T-cell (primary cell): ENCODE measurements at regions not wholly inside any gene's neighbourhood (a gene's known extent, or its start where the extent isn't known, plus 50 kb on each side); places are given as distances from the start of the nearest gene placed in this dataset.

Source experiments
- ATAC-seq, 4 experiments: fragments of 200-7000 bp in 3 of 4; fragments of 150-1000 bp in 1 of 4; cut with Tn5 transposase; replicated peaks in 1 of 4; 1 replicate in 3 of 4; 2 replicates in 1 of 4; pipeline ENCODE4 v1.10.0; 2021; ENCODE audit warnings: moderate library complexity in 3 of 4, mild to moderate bottlenecking in 2 of 4, moderate number of reproducible peaks in 1 of 4
- CTCF ChIA-PET, 2 donors: fragments of 300-600 bp; sonication (Branson Sonifier 250); formaldehyde crosslinking; loops; one replicate each; lab custom pipeline; 2022; ENCODE audit warnings: antibody characterized with exemption in 2 of 2; lab: Charles Lee
- POLR2A ChIA-PET, 2 donors: fragments of 300-600 bp; sonication (Branson Sonifier 250); formaldehyde crosslinking; loops; one replicate each; lab custom pipeline; 2022; ENCODE audit warnings: antibody characterized with exemption in 2 of 2; lab: Charles Lee
- DNase-seq, 35 experiments: peaks; one replicate each; pipeline versions ENCODE4 v3.0.0 to v3.0.0-alpha.2; 2013 to 2023
- H3K27ac ChIP-seq: one replicate; pipeline ENCODE4 v1.5.1; 2013; ENCODE audit warnings: low read length
- H3K27me3 ChIP-seq, 2 experiments: replicated peaks in 1 of 2; 1 replicate in 1 of 2; 2 replicates in 1 of 2; pipeline versions ENCODE4 v1.6.1 to v1.7.0; 2013; ENCODE audit warnings: low read length in 1 of 2, mixed read lengths in 1 of 2; ENCODE audit not compliant: control insufficient read depth in 2 of 2, insufficient read depth in 2 of 2; ENCODE audit errors: extremely low read depth in 1 of 2
- H3K36me3 ChIP-seq, 2 donors: 1 replicate in 1 of 2; 2 replicates in 1 of 2; pipeline versions ENCODE4 v1.6.1 to v1.7.0; 2013; ENCODE audit warnings: low read length in 1 of 2; ENCODE audit not compliant: control insufficient read depth in 2 of 2, insufficient read depth in 1 of 2; ENCODE audit errors: extremely low read depth in 1 of 2
- H3K4me1 ChIP-seq, 2 experiments: 1 replicate in 1 of 2; 2 replicates in 1 of 2; pipeline versions ENCODE4 v1.6.1 to v1.7.0; 2013; ENCODE audit warnings: low read length in 2 of 2, mixed read lengths in 1 of 2; ENCODE audit not compliant: insufficient read depth in 2 of 2, control insufficient read depth in 1 of 2; ENCODE audit errors: extremely low read depth in 1 of 2
- H3K4me3 ChIP-seq, 2 donors: 1 replicate in 1 of 2; 2 replicates in 1 of 2; pipeline versions ENCODE4 v1.5.1 to v1.7.0; 2013; ENCODE audit warnings: mild to moderate bottlenecking in 2 of 2, low read length in 1 of 2, moderate library complexity in 1 of 2; ENCODE audit not compliant: control insufficient read depth in 1 of 2; ENCODE audit errors: extremely low read depth in 1 of 2
- H3K9me3 ChIP-seq: 2 replicates; pipeline ENCODE4 v1.7.0; 2013
- H3K27ac Mint-ChIP-seq, 2 donors: one replicate each; pipeline ENCODE4 v1.8.0; 2020 to 2021; ENCODE audit warnings: mild to moderate bottlenecking in 2 of 2, mixed read lengths in 2 of 2
- H3K27me3 Mint-ChIP-seq, 2 donors: one replicate each; pipeline ENCODE4 v1.8.0; 2021 to 2022; ENCODE audit warnings: mixed read lengths in 2 of 2
- H3K36me3 Mint-ChIP-seq: one replicate; pipeline ENCODE4 v1.8.0; 2021; ENCODE audit warnings: mixed read lengths
- H3K4me1 Mint-ChIP-seq, 3 donors: one replicate each; pipeline ENCODE4 v1.8.0; 2020 to 2022; ENCODE audit warnings: mixed read lengths in 3 of 3, mild to moderate bottlenecking in 1 of 3
- H3K4me3 Mint-ChIP-seq, 3 donors: one replicate each; pipeline ENCODE4 v1.8.0; 2020 to 2022; ENCODE audit warnings: mild to moderate bottlenecking in 3 of 3, mixed read lengths in 3 of 3, moderate library complexity in 3 of 3
- H3K9me3 Mint-ChIP-seq, 3 donors: one replicate each; pipeline ENCODE4 v1.8.0; 2020 to 2022; ENCODE audit warnings: mixed read lengths in 3 of 3
- WGBS: methylation state at CpG from one replicate; pipeline ENCODE4 v1.1.5; 2013; ENCODE audit warnings: missing lambda C conversion rate; ENCODE audit not compliant: insufficient coverage; 5-methylcytosine and 5-hydroxymethylcytosine counted together

DNA sequence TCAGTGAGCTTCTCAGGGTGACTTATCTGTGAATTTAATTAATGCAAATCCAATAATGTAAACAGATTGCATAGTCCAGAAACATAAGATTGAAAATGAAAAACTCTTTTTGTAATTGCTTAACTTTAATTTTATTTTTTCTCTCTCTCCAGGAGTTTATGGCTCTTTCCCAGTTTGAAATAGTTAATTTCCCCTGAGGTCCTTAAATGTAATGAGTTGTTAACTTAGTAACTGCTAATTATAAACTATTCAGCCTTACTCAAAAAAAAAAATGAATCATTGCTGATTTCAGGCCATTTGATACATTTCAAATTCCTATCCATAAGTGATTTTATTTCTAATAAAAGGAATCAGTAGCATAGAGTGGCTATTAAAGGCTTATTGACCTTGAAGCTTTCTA lies 84.1 kb upstream of the TRPC4 start:
- DNase-seq (no peak), ATAC-seq (no peak)
- Histone ChIP-seq H3K9me3 (no peaks in the 10 kb centered on the region), H3K27ac (no peak overlapping the region), H3K4me3 (no peak overlapping the region), H3K27me3 (no peaks in the 10 kb centered on the region), H3K4me1 (no peaks in the 10 kb centered on the region), H3K36me3 (no peaks in the 10 kb centered on the region)
- peaks cover 0 to 4% (median 2%) of the 10 kb centered on the region in 3 donors for H3K9me3 Mint-ChIP-seq
- no peaks in the 10 kb centered on the region for H3K4me1 Mint-ChIP-seq
- H3K27me3 Mint-ChIP-seq: no peaks in the 10 kb centered on the region
- POLR2A ChIA-PET: no interaction called here
- H3K36me3 Mint-ChIP-seq: no peaks in the 10 kb centered on the region
- CTCF ChIA-PET: no interaction called here
- no peak overlapping the region for H3K27ac Mint-ChIP-seq
- no peak overlapping the region for H3K4me3 Mint-ChIP-seq

DNA sequence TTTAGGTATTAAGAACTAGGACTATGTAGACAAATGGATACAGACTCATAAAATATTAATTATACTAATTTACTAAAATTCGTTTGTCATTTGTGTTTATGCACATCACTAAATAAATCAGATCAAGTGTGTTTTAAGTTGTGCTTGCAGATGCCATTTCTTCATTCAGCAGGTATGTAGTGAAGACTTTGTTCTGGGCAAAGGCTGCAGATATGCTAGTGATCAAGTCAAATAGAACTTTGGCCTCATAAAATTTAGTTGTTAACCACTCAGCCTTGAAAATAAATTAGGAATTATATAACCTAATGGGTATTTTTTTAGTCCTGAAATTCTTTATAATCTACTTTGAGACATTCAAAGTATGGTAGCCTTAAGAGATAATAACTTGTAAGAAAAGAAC lies 80.4 kb upstream of the TRPC4 start:
- no peaks in the 10 kb centered on the region for H3K27me3 ChIP-seq
- H3K4me3 ChIP-seq: no peak overlapping the region
- DNase-seq (no peak), ATAC-seq (no peak)
- Mint-ChIP-seq H3K4me3 (no peak overlapping the region), H3K36me3 (no peaks in the 10 kb centered on the region), H3K27ac (no peak overlapping the region), H3K4me1 (no peaks in the 10 kb centered on the region), H3K9me3 (peaks cover 6 to 8% (median 7%) of the 10 kb centered on the region in 3 donors), H3K27me3 (no peaks in the 10 kb centered on the region)
- ChIA-PET CTCF (no interaction called here), POLR2A (no interaction called here)
- no peaks in the 10 kb centered on the region for H3K36me3 ChIP-seq
- H3K4me1 ChIP-seq: no peaks in the 10 kb centered on the region
- no peak overlapping the region for H3K27ac ChIP-seq
- WGBS: no CpG with 5 or more reads among the region's 1 CpG
- H3K9me3 ChIP-seq: no peaks in the 10 kb centered on the region

DNA sequence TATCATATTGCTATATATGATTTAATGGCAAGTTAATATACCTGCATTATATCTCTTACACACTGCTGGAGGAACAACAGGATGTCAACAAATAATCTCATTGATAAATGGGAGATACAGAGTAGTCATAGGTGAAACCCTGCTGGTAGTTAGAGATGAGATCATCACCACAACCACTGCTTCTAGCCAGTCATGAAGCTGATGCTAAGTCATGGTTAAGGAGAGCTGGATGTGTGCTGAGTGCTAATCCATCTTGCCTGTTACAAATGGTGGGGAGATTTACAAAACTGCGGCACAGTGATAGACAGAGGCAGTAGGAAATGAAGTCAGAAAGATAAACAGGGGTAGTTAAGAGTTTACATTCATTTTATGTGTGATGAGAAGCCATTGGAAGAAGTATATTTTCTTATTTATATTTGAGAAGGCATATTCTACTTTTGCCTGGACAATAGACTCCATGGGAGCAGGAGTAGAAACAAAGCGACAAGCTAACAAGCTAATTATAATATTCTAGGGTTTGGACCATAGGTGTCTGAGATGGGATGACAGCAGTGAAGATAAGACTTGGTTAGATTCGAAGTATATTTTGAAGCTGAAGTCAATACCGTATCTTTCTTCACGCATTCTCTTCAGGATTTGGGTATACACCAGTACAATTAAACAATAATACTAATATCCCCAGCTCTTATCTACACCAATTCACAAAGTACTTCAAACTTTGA lies 78.0 kb upstream of the TRPC4 start:
- Histone ChIP-seq H3K27me3 (no peaks in the 10 kb centered on the region), H3K36me3 (no peaks in the 10 kb centered on the region), H3K27ac (no peak overlapping the region), H3K9me3 (no peaks in the 10 kb centered on the region), H3K4me3 (no peak overlapping the region), H3K4me1 (no peaks in the 10 kb centered on the region)
- Mint-ChIP-seq H3K27ac (no peak overlapping the region), H3K27me3 (no peaks in the 10 kb centered on the region), H3K4me3 (no peak overlapping the region), H3K9me3 (peaks cover 7 to 12% (median 9%) of the 10 kb centered on the region in 3 donors), H3K4me1 (no peaks in the 10 kb centered on the region), H3K36me3 (no peaks in the 10 kb centered on the region)
- CTCF ChIA-PET: no interaction called here
- 79% methylated on average over 2 of the region's 5 CpGs for WGBS
- POLR2A ChIA-PET: no interaction called here
- DNase-seq: no peak
- no peak for ATAC-seq

DNA sequence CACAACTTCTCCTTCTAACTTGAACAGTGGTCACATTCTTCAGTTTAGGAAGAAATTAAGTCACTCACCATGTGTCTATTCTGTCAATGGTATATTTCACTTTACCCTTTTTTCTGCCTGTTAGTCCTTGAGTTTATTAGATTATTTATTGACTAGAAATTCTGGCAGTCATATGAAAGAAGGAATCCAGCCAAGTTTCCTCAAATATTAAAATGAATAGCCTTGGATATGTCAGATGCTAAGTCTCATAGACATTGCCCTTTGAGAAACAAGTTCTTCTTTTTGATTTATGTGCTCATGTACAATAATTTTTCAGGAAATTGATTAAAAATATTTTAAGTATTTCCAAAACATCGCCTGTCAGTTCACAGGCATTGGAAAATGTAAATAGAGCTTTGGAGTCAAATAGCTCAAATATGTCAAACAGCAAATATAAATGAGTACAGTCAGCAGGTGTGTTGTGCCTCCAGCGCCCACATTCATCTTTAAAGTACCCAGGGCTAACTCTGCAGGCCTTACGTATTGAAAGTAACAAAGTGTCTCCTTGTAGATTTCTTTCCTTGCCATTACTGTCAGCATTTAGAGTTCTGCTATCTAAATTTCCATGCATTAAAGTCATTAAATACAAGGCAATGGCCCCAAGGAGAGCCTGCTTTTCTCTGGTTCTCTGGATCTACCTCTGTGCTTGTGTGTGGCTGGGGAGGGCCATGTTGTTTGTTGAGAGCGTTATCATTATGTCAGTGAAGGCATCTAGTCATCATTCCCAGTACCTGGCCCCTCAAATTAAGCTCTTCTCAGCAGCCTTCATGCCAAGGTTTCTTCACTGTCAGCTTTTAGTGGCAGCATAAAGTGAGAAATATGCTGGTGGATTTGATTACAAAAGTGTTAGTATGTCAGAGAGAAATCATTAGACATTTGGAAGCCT lies 76.3 kb upstream of the TRPC4 start:
- Histone ChIP-seq H3K4me3 (no peak overlapping the region), H3K27ac (no peak overlapping the region), H3K27me3 (no peaks in the 10 kb centered on the region), H3K9me3 (no peaks in the 10 kb centered on the region), H3K36me3 (no peaks in the 10 kb centered on the region), H3K4me1 (no peaks in the 10 kb centered on the region)
- Mint-ChIP-seq H3K27me3 (no peaks in the 10 kb centered on the region), H3K4me3 (no peak overlapping the region), H3K36me3 (no peaks in the 10 kb centered on the region), H3K9me3 (peaks cover 7 to 16% (median 9%) of the 10 kb centered on the region in 3 donors), H3K4me1 (no peaks in the 10 kb centered on the region), H3K27ac (no peak overlapping the region)
- no CpG with 5 or more reads among the region's 4 CpGs for WGBS
- ChIA-PET CTCF (no interaction called here), POLR2A (no interaction called here)
- DNase-seq (no peak), ATAC-seq (no peak)

DNA sequence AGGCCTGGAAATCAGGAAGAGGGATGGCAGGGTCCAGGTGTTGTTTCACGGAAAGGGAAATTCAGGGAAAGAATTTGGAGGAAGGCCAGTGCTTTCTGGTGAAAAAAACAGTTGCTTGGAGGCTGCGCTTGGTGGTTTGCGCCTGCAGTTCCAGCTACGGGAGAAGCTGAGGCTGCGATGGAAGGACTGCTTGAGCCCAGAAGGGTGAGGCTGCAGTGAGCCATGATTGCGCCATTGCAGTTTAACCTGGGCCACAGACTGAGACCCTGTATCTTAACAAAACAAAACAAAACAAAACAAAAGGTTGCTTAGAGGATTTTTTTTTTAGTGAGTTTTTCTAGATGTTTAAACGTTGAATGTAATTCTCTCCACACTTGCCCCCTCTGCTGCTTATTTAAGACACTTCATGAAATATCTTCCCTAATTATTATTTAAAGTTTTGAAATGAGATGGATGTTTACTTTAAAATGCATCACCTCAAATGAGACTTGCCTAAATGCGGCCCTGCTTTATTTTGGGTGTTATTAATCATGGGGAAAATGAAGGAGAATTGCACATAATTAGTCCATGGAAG lies 75.4 kb upstream of the TRPC4 start:
- Mint-ChIP-seq H3K9me3 (peaks cover 7 to 16% (median 9%) of the 10 kb centered on the region in 3 donors), H3K4me1 (no peaks in the 10 kb centered on the region), H3K4me3 (no peak overlapping the region), H3K36me3 (no peaks in the 10 kb centered on the region), H3K27ac (no peak overlapping the region), H3K27me3 (no peaks in the 10 kb centered on the region)
- POLR2A ChIA-PET: no interaction called here
- DNase-seq (no peak), ATAC-seq (no peak)
- H3K4me3 ChIP-seq: no peak overlapping the region
- no peaks in the 10 kb centered on the region for H3K9me3 ChIP-seq
- no peaks in the 10 kb centered on the region for H3K27me3 ChIP-seq
- no peak overlapping the region for H3K27ac ChIP-seq
- H3K36me3 ChIP-seq: no peaks in the 10 kb centered on the region
- H3K4me1 ChIP-seq: no peaks in the 10 kb centered on the region
- CTCF ChIA-PET: no interaction called here
- WGBS: 89% methylated on average over 5 of the region's 8 CpGs

DNA sequence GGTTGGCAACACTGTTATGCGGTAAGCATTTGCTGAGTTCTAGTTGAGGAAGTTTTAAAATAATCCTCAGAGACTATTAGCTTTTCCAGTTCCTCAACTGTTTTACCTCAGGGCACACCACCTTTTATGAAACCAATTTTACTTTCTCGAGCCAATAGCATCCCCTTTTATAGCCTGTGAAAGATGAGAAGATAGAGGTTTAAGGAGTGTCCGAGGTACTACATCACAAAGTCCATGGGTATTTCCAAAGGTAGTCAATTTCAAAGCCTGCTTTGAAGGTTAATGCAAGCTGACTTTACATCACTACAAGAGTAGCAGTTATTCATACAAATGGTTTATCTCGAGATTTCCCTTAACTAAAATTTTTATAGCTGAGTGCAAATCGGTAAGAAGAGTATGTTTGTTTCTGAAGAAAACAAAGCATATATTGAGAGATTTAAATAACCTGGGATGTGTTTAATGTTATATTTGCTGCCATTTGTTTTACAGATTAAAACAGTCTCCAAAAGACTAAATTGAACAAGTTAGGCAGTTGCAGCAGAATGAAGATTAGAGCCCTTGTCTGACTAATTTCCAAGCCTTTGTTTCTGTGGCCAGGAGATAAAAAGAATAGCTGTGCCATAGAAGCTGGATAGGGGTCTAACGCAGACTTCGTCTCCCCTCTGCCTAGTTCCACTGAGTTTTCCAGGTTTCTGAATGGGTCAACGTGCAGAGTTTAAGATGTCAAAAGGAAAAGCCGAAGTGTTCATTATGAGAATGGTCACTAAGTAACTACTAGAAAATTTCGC lies 74.7 kb upstream of the TRPC4 start:
- H3K9me3 Mint-ChIP-seq: peaks cover 6 to 14% (median 9%) of the 10 kb centered on the region in 3 donors
- H3K4me1 Mint-ChIP-seq: no peaks in the 10 kb centered on the region
- POLR2A ChIA-PET: no interaction called here
- Histone ChIP-seq H3K36me3 (no peaks in the 10 kb centered on the region), H3K4me1 (no peaks in the 10 kb centered on the region), H3K9me3 (no peaks in the 10 kb centered on the region), H3K4me3 (no peak overlapping the region), H3K27me3 (no peaks in the 10 kb centered on the region), H3K27ac (no peak overlapping the region)
- no peaks in the 10 kb centered on the region for H3K36me3 Mint-ChIP-seq
- no peak overlapping the region for H3K27ac Mint-ChIP-seq
- 88% methylated on average over 3 of the region's 10 CpGs for WGBS
- CTCF ChIA-PET: no interaction called here
- no peak for DNase-seq
- H3K4me3 Mint-ChIP-seq: no peak overlapping the region
- no peak for ATAC-seq
- no peaks in the 10 kb centered on the region for H3K27me3 Mint-ChIP-seq
